CD4-positive, alpha-beta T cell treated with Interleukin-17A for 4 hours (primary cell): ENCODE measurements at regions not wholly inside any gene's neighbourhood (a gene's known extent, or its start where the extent isn't known, plus 50 kb on each side); places are given as distances from the start of the nearest gene placed in this dataset.

ENCODE experiments used
- DNase-seq: peaks from one replicate; pipeline ENCODE4 v3.0.0-alpha.2; 2020; ENCODE audit warnings: mixed read lengths

GRCh38 chr14:98958048-98958631 lies 313.9 kb downstream of the BCL11B start:
- DNase-seq = no peak

DNA sequence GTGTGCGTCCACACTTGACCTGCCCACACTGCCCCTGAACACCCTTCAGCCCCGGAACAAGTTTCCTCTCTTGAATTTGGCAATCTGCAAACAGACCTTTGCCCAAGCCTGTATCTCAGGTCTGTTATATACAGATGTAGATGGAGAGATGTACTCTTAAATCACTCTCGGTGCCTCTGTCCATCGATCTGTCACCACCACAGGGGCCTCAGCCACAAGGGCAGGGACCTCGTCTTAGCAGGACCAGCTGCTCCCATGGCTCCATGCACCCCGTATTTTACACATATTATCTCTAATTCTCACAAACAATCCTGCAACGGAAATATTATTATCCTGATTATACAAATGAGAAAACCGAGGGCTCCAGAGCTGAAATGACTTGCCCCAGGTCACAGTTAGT lies 313.4 kb downstream of the BCL11B start:
- DNase-seq = no peak

- no peak for DNase-seq
Measured at GRCh38 chr14:98959410-98959809, 312.6 kb downstream of the BCL11B start.

GRCh38 chr14:98959958-98960616 lies 311.9 kb downstream of the BCL11B start:
- DNase-seq = no peak

GRCh38 chr14:98960617-98961013 lies 311.4 kb downstream of the BCL11B start:
- DNase-seq = no peak

GRCh38 chr14:98961191-98961590 lies 310.8 kb downstream of the BCL11B start:
- DNase-seq = no peak

DNA sequence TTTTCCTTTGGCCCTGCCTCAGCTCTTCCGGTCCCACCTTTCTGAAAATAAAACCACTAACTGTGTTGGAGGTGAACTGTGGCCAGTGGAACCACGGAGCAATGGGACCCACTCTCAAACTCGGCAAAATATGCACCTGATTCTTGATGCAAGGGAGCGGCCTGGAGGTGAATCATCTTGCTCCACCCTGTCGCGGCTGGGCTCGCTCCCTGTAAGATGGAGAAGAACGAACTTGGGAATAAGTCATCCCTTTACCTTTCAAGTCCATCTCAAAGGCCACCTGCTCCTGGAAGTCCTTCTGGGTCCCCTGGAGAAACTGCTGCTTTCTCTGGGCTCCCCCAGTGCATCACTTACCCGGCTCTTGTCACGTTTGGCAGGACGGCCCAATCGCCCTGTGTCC lies 309.9 kb downstream of the BCL11B start:
- DNase-seq = no peak

GRCh38 chr14:98963610-98964009 lies 308.4 kb downstream of the BCL11B start:
- DNase-seq = no peak

DNA sequence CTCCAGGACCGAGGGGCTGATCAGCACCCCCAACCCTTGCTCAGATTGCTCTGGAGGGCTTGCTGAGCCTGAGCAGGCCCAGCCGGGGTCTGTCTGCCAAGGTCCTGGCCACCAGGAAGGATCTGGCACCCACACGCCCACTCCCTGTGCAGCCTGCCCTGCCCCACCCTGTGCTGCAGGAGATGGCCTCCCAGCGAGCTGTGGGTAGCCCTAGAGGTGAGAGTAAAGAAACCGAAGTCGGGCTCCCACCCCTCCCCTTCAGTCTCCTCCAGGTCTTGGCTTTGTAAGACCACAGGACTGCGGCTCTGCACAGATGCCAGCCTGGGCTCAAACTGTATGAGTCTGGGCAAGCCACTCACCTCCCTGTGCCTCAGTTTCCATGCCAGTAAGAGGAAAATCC lies 307.8 kb downstream of the BCL11B start:
- peak; percentile 9 for DNase-seq

GRCh38 chr14:98965076-98965475 lies 306.9 kb downstream of the BCL11B start:
- DNase-seq = no peak

GRCh38 chr14:98966016-98966415 lies 306.0 kb downstream of the BCL11B start:
- no peak for DNase-seq

DNA sequence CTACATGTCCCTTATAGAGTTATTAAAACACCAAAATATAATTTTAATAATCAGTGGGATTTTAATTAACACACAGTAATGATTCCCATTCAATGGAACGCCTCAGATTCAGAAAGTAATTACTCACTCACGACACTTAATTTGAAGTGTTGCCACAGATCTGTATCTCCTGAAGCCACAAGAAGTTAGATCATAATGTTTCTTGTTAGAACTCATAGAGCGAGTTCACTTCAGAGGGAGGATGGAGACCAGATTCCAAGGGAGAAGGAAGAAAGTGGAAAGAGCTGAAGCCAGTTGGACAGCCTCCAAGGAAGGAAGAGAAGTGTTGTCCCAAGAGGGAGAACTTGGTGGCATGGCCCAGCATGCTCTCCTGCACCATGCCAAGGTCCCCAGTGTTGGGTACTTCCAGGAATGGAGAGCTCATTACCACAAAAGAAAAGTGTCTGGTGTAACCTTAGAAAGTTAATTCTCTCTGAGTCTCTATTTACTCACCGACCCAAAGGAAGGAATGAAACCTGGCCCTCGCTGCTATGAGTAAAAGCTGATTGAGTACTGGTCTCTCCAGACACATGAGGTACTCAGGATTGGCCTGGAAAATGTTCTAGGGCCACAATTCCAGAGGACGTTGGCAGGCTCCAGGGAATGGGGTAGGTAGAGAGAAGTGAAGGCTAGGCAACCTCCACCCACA lies 305.4 kb downstream of the BCL11B start:
- DNase-seq = no peak

DNA sequence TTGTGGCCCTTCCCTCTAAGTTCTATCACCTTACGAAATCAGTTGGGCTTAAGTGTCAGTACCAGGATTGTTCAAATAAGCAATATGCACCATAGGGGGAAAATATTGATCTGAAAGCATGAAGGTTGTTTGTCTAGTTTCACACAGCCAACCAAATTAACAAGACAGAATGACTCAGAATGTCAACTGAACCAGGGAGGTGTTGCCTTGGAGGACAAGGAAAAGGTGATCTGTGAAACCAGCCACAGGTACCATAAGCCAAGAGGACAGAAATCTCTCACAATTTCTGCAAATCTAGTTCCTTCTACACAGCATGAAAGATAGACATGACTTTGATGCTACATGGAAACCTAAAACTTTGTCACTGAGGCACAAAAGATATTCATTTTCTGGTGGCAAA lies 297.9 kb downstream of the BCL11B start:
- no peak for DNase-seq

GRCh38 chr14:98976271-98976670 lies 295.7 kb downstream of the BCL11B start:
- no peak for DNase-seq

GRCh38 chr14:98977451-98977850 lies 294.5 kb downstream of the BCL11B start:
- no peak for DNase-seq

- no peak for DNase-seq
Measured at GRCh38 chr14:98982986-98983385, 289.0 kb downstream of the BCL11B start.

DNA sequence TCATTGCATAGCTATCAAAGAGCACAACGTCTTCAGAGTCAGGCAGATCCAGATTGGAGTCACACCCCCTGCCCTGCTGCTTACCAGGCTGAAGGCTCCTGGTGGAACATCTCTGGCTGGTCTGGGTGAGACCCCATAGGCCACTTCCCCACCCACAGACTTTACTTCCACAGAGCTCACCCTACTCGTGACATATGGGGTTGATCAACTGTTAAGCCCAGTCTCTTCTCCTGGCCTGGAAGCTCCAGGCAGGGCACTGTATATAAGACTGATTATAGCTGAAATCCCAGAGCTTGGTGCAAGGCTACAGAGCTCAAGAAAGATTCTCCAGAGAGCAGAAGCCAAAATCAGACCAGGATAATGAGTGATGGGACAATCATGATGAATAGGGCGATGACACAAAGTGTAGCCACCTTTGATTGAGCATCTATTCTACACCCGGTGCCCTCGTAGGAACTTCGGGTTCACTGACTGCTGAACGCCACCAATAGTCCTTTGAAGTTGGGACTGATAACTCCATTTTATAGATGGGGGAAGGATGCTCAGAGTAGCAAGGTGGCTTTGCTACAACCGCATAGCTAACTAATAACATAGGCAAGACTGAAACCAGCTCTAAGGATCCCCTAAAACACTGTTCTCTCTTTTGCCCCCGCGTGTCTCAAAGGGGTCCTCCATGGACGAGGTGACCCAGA lies 287.8 kb downstream of the BCL11B start:
- no peak for DNase-seq

- DNase-seq = peak; percentile 81
Measured at GRCh38 chr14:98984719-98985041, 287.3 kb downstream of the BCL11B start.

DNA sequence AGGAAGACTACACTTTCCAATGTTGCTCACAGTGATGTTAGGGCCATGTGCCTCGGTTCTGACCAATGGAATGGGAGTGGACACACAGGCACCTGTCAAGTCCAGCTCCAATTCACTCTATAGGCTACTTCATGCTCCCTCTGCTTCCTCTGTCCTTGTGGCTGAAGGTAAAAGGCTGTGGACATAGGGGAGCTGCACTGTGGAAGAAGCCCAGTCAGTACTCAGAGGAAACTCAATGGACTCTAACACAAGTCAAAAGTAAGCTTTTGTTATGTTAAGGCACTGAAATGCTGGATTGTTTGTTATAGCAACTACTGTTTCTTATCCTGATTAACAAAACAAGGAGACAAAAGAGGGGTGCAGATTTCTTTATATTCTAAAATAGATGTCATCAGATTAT lies 278.2 kb downstream of the BCL11B start:
- no peak for DNase-seq

DNA sequence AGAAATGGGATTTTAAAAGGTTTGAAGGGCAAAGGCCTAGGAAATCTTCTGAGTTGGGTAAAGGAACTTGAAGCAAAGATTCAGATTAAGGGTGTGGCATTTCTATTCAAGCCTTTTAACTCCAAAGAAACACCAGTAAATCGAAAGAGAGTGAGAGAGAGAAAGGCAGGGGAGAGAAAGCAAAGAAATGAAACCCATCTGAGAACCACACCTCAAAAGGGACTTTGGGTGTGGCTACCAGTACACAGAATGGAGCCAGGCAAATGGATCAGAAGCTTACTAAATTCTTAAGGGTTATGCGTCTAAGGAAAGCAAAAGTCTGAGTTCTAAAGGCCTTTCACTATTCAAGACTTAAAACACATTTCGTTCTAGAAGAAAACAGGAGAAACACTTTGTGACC lies 277.4 kb downstream of the BCL11B start:
- no peak for DNase-seq

- DNase-seq = no peak
Measured at GRCh38 chr14:98997526-98998205, 274.3 kb downstream of the BCL11B start.

GRCh38 chr14:98999345-98999744 lies 272.7 kb downstream of the BCL11B start:
- no peak for DNase-seq

DNA sequence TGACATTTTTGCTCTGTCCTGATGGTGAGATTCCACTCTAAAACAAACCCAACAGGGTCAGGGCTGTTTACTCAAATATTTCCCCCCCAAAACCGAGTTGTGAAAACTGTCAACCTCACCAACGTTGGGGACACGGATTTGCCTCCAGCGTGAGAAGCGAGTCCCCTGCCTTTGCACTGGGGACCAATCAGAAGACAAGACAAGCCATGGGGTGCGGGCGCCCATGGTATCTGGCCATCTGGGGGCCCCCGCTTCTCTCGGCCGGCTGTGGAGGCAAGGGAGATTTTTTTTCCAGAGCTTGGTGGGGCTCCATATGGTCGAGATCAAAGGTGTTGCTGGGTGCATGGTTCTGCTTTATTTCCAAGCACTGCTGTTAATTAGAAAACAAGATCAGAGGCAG lies 272.1 kb downstream of the BCL11B start:
- no peak for DNase-seq
